H9 (cell line): ENCODE measurements at regions not wholly inside any gene's neighbourhood (a gene's known extent, or its start where the extent isn't known, plus 50 kb on each side); places are given as distances from the start of the nearest gene placed in this dataset.

Experiments
- DNase-seq: peaks from one replicate; pipeline ENCODE4 v3.0.0-alpha.2; 2017
- H2AFZ ChIP-seq: one replicate; pipeline ENCODE4 v1.6.1; 2013; ENCODE audit warnings: mild to moderate bottlenecking, low read length, control low read depth, moderate library complexity
- H2AK5ac ChIP-seq: 2 replicates; pipeline ENCODE4 v1.6.1; 2013; ENCODE audit warnings: low read length, control low read depth, mixed read lengths; ENCODE audit not compliant: insufficient read length
- H2BK120ac ChIP-seq: one replicate; pipeline ENCODE4 v1.6.1; 2013; ENCODE audit warnings: low read depth, mild to moderate bottlenecking, low read length, control low read depth, inconsistent platforms; ENCODE audit not compliant: poor library complexity, severe bottlenecking
- H2BK12ac ChIP-seq: 2 replicates; pipeline ENCODE4 v1.6.1; 2013; ENCODE audit warnings: low read length, control low read depth, mixed read lengths, low read depth; ENCODE audit not compliant: insufficient read length
- H2BK15ac ChIP-seq: 2 replicates; pipeline ENCODE4 v1.6.1; 2013; ENCODE audit warnings: low read depth, low read length, control low read depth
- H2BK20ac ChIP-seq: one replicate; pipeline ENCODE4 v1.6.1; 2013; ENCODE audit warnings: low read depth, mild to moderate bottlenecking, low read length, control low read depth, inconsistent platforms; ENCODE audit not compliant: poor library complexity, severe bottlenecking
- H2BK5ac ChIP-seq: 2 replicates; pipeline ENCODE4 v1.6.1; 2013; ENCODE audit warnings: low read length, control low read depth, mixed read lengths; ENCODE audit not compliant: insufficient read length
- H3K14ac ChIP-seq: 2 replicates; pipeline ENCODE4 v1.6.1; 2013; ENCODE audit warnings: low read length, control low read depth; ENCODE audit not compliant: insufficient read depth
- H3K18ac ChIP-seq: 2 replicates; pipeline ENCODE4 v1.6.1; 2013; ENCODE audit warnings: low read depth, mild to moderate bottlenecking, mixed read lengths, low read length, control low read depth; ENCODE audit not compliant: insufficient read length
- H3K23ac ChIP-seq: 2 replicates; pipeline ENCODE4 v1.6.1; 2013; ENCODE audit warnings: low read length, control low read depth, mixed read lengths, low read depth; ENCODE audit not compliant: insufficient read length
- H3K23me2 ChIP-seq: 2 replicates; pipeline ENCODE4 v1.6.1; 2013; ENCODE audit warnings: low read depth, mild to moderate bottlenecking, mixed read lengths, low read length, control low read depth; ENCODE audit not compliant: insufficient read length, poor library complexity, severe bottlenecking
- H3K27ac ChIP-seq: 2 replicates; pipeline ENCODE4 v1.5.1; 2013; ENCODE audit warnings: low read length, control low read depth, mixed read lengths, low read depth; ENCODE audit not compliant: insufficient read length
- H3K27me3 ChIP-seq: 2 replicates; pipeline ENCODE4 v1.6.1; 2013; ENCODE audit warnings: low read length, control low read depth, inconsistent platforms; ENCODE audit not compliant: insufficient read depth
- H3K4ac ChIP-seq: 2 replicates; pipeline ENCODE4 v1.6.1; 2013; ENCODE audit warnings: low read depth, mild to moderate bottlenecking, control low read depth, inconsistent platforms, low read length, moderate library complexity
- H3K4me1 ChIP-seq: 2 replicates; pipeline ENCODE4 v1.6.1; 2013; ENCODE audit warnings: low read length, control low read depth, inconsistent platforms; ENCODE audit not compliant: insufficient read depth
- H3K4me2 ChIP-seq: 2 replicates; pipeline ENCODE4 v1.6.1; 2013; ENCODE audit warnings: low read length, control low read depth, mixed read lengths; ENCODE audit not compliant: insufficient read length, insufficient read depth
- H3K56ac ChIP-seq: 2 replicates; pipeline ENCODE4 v1.6.1; 2013; ENCODE audit warnings: low read depth, mild to moderate bottlenecking, mixed read lengths, low read length, control low read depth; ENCODE audit not compliant: insufficient read length
- H3K79me1 ChIP-seq: 2 replicates; pipeline ENCODE4 v1.6.1; 2013; ENCODE audit warnings: low read depth, mild to moderate bottlenecking, moderate library complexity, low read length, control low read depth, inconsistent platforms; ENCODE audit not compliant: insufficient read depth, poor library complexity, severe bottlenecking
- H3K79me2 ChIP-seq: 2 replicates; pipeline ENCODE4 v1.6.1; 2013; ENCODE audit warnings: low read length, control low read depth, inconsistent platforms; ENCODE audit not compliant: insufficient read depth
- H3K9ac ChIP-seq: 2 replicates; pipeline ENCODE4 v1.6.1; 2013; ENCODE audit warnings: low read length, control low read depth, mixed read lengths; ENCODE audit not compliant: insufficient read length; ENCODE audit errors: extremely low read depth
- H3K9me3 ChIP-seq: one replicate; pipeline ENCODE4 v1.6.1; 2013; ENCODE audit warnings: low read depth, low read length, inconsistent platforms; ENCODE audit not compliant: control insufficient read depth
- H3T11ph ChIP-seq: one replicate; pipeline ENCODE4 v1.6.1; 2013; ENCODE audit warnings: mild to moderate bottlenecking, low read length, control low read depth, inconsistent platforms
- H4K20me1 ChIP-seq: one replicate; pipeline ENCODE4 v1.6.1; 2013; ENCODE audit not compliant: control insufficient read depth, insufficient read length, insufficient read depth
- H4K5ac ChIP-seq: 2 replicates; pipeline ENCODE4 v1.6.1; 2013; ENCODE audit warnings: low read depth, mild to moderate bottlenecking, mixed read lengths, low read length, control low read depth; ENCODE audit not compliant: insufficient read length
- H4K8ac ChIP-seq: replicated peaks from 2 replicates; pipeline ENCODE4 v1.6.1; 2013; ENCODE audit warnings: low read length, control low read depth, mixed read lengths, low read depth; ENCODE audit not compliant: insufficient read length
- H4K91ac ChIP-seq: 2 replicates; pipeline ENCODE4 v1.6.1; 2013; ENCODE audit warnings: low read depth, mild to moderate bottlenecking, moderate library complexity, mixed read lengths, low read length, control low read depth; ENCODE audit not compliant: insufficient read length
- H3K27ac Mint-ChIP-seq, 3 experiments: 2 replicates in 2 of 3; 3 replicates in 1 of 3; pipeline ENCODE4 v1.8.0; 2020 to 2021; ENCODE audit warnings: mixed read lengths in 3 of 3, mild to moderate bottlenecking in 1 of 3, moderate library complexity in 1 of 3
- H3K27me3 Mint-ChIP-seq: 2 replicates; pipeline ENCODE4 v1.8.0; 2021; ENCODE audit warnings: low read depth, mild to moderate bottlenecking, moderate library complexity, mixed read lengths
- H3K36me3 Mint-ChIP-seq, 3 experiments: 2 replicates in 2 of 3; 3 replicates in 1 of 3; pipeline ENCODE4 v1.8.0; 2020 to 2021; ENCODE audit warnings: low read depth in 3 of 3, mixed read lengths in 3 of 3; ENCODE audit not compliant: insufficient read depth in 1 of 3
- H3K4me1 Mint-ChIP-seq, 2 experiments: 2 replicates each; pipeline ENCODE4 v1.8.0; 2020; ENCODE audit warnings: mixed read lengths in 2 of 2
- H3K4me3 Mint-ChIP-seq, 2 experiments: 2 replicates in 1 of 2; 3 replicates in 1 of 2; pipeline ENCODE4 v1.8.0; 2020 to 2021; ENCODE audit warnings: mild to moderate bottlenecking in 2 of 2, mixed read lengths in 2 of 2, moderate library complexity in 1 of 2
- H3K9me3 Mint-ChIP-seq, 2 experiments: 2 replicates in 1 of 2; 3 replicates in 1 of 2; pipeline ENCODE4 v1.8.0; 2020; ENCODE audit warnings: mild to moderate bottlenecking in 2 of 2, mixed read lengths in 2 of 2, moderate library complexity in 1 of 2
- CTCF ChIP-seq: fragments of 200-600 bp; sonication (generic); conservative IDR thresholded peaks from 3 replicates; pipeline ENCODE4 v1.8.0; 2021; ENCODE audit warnings: antibody characterized with exemption, mild to moderate bottlenecking
- WGBS: extraction: QIAGEN DNeasy Blood & Tissue Kit; methylation state at CpG from one replicate; pipeline ENCODE4 v1.1.7; 2013; ENCODE audit warnings: missing lambda C conversion rate, low lambda C conversion rate, mixed read lengths; ENCODE audit not compliant: insufficient read length; ENCODE audit errors: extremely low coverage; 5-methylcytosine and 5-hydroxymethylcytosine counted together

DNA sequence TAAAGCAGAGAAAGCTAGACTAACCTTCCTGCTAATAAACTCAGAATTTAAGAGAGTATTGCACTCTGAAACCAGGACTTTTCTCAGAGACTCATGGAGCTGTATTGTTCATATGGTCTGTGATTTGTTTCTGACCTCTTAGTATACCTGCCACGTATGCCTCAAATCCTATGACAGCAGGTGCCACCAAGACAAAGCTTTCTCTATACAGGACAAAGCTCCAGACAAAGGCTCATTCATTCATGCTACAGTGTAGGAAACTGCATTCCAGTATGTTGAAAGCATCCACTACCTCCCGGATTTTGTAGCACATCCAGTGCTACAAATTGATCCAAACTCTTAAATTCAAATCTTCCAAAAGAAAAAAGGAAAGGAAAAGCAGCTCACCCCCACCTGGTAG lies 178.3 kb downstream of the CHIC2 start:
- Histone ChIP-seq H2AK5ac (no peak overlapping the region), H3K18ac (no peak overlapping the region), H3K23me2 (no peaks in the 10 kb centered on the region), H3K14ac (no peak overlapping the region), H3K27ac (no peak overlapping the region), H3K9me3 (no peaks in the 10 kb centered on the region), H2BK120ac (no peak overlapping the region), H3K56ac (no peak overlapping the region), H2BK20ac (no peak overlapping the region), H3K9ac (no peak overlapping the region), H3K79me2 (no peaks in the 10 kb centered on the region), H4K8ac (no peak overlapping the region), H4K91ac (no peak overlapping the region), H3T11ph (no peak overlapping the region), H4K5ac (no peak overlapping the region), H2AFZ (no peak overlapping the region), H3K27me3 (no peaks in the 10 kb centered on the region), H2BK15ac (no peak overlapping the region), H4K20me1 (no peaks in the 10 kb centered on the region), H3K23ac (no peak overlapping the region), H3K4me2 (no peak overlapping the region), H2BK5ac (no peak overlapping the region), H2BK12ac (no peak overlapping the region), H3K4ac (no peak overlapping the region), H3K79me1 (no peaks in the 10 kb centered on the region), H3K4me1 (no peaks in the 10 kb centered on the region)
- peaks cover 2 to 4% of the 10 kb centered on the region in 2 experiments; a peak in 2 of 5 replicates for H3K9me3 Mint-ChIP-seq
- WGBS = no CpG with 5 or more reads among the region's 2 CpGs
- no peak overlapping the region for H3K4me3 Mint-ChIP-seq
- peaks cover 6% of the 10 kb centered on the region for H3K27me3 Mint-ChIP-seq
- DNase-seq = no peak
- no peak overlapping the region for H3K27ac Mint-ChIP-seq
- H3K36me3 Mint-ChIP-seq = no peaks in the 10 kb centered on the region
- TF ChIP-seq CTCF = no peak
- peaks cover 7 to 9% of the 10 kb centered on the region in 2 experiments for H3K4me1 Mint-ChIP-seq
